Skeletal muscle tissue (tissue), 3 donors: ENCODE measurements at regions not wholly inside any gene's neighbourhood (a gene's known extent, or its start where the extent isn't known, plus 50 kb on each side); places are given as distances from the start of the nearest gene placed in this dataset.
"Not testable (repeated sequence)": the region's sequence is repeated elsewhere in the genome, so short reads cannot be mapped to it uniquely, and the experiment has no call there.

Source experiments
- H3K27ac ChIP-seq: one replicate; pipeline ENCODE4 v1.7.0; 2013; ENCODE audit warnings: mild to moderate bottlenecking, low read depth, low read length, inconsistent platforms
- H3K27me3 ChIP-seq, 3 donors: one replicate each; pipeline ENCODE4 v1.7.0; 2013; ENCODE audit warnings: low read length in 3 of 3; ENCODE audit not compliant: control insufficient read depth in 3 of 3, insufficient read depth in 3 of 3
- H3K36me3 ChIP-seq, 3 donors: one replicate each; pipeline ENCODE4 v1.7.0; 2013; ENCODE audit warnings: low read length in 3 of 3; ENCODE audit not compliant: control insufficient read depth in 3 of 3, insufficient read depth in 3 of 3
- H3K4me1 ChIP-seq, 3 donors: one replicate each; pipeline ENCODE4 v1.7.0; 2013; ENCODE audit warnings: low read length in 3 of 3, mild to moderate bottlenecking in 3 of 3; ENCODE audit not compliant: control insufficient read depth in 3 of 3, insufficient read depth in 3 of 3
- H3K4me3 ChIP-seq, 3 donors: one replicate each; pipeline ENCODE4 v1.7.0; 2013; ENCODE audit warnings: low read length in 3 of 3
- H3K9ac ChIP-seq, 3 donors: one replicate each; pipeline ENCODE4 v1.7.0; 2013; ENCODE audit warnings: low read length in 3 of 3, mild to moderate bottlenecking in 3 of 3, moderate library complexity in 2 of 3, low read depth in 1 of 3
- H3K9me3 ChIP-seq, 3 donors: one replicate each; pipeline ENCODE4 v1.7.0; 2013; ENCODE audit warnings: low read length in 3 of 3; ENCODE audit not compliant: control insufficient read depth in 3 of 3
- donor health status: Osteomylitis.

DNA sequence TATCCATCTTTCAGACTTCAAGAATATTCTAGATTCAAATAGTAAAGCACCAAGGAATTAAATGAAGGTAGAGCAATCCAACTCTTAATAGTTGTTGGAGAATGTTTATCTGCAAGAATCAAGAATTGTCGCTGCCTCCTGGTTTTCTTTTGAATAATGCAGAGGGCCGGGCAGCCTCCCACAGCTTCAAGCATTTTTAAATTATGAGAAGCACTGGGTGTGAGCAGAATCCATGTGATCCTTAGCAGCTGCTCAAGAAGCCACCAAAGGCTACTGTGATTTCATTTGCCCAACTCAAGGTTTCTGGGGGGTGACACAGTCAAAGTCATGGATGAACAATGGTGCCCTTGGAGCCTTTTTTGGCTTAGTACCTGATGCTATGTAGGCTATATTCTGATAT lies 374.9 kb downstream of the BCL2L11 start:
- not testable (repeated sequence) for H3K4me1 ChIP-seq, H3K36me3 ChIP-seq, H3K27me3 ChIP-seq, H3K4me3 ChIP-seq, H3K9ac ChIP-seq, H3K9me3 ChIP-seq
- peak overlapping the region; percentile 30 for H3K27ac ChIP-seq

DNA sequence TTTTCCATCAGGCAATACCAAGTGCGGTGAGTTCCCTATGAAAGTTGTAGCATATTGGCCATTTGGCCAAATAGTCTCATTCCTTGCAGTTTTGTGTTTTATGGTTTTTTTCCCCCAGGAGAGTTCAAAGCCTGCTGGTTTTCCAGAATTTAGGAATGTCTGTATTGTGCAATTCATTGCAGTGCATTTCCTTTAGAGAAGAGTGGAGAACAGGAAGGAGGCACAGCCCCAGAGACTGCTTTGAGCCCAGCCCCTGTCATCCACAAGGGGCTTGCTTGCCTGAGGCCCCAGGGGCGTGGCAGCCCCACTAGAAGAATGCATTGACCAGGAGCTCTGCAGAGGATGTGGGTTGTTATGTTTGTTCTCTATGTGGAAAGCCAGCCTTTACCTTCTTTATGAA lies 375.5 kb downstream of the BCL2L11 start:
- H3K9ac ChIP-seq, H3K4me3 ChIP-seq, H3K27ac ChIP-seq: not testable (repeated sequence)

DNA sequence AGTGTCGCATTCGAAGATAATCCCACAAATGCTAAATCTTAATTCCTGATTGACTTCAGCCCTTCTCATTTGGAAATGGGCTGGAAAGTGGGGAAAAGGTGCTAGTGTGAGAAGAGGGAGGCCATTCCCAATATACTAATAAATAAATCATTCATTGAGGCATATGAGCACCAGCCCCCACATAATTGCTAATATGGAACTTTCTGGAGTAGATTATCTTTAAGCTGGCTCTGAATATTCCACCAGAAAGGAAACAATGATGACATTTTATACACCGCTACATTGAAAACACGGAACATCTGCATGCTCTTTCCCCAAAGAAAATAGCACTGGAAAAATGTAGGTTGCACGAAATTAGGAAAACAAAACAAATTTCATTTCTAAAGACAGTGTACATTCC lies 376.1 kb downstream of the BCL2L11 start:
- H3K36me3 ChIP-seq, H3K27me3 ChIP-seq, H3K4me1 ChIP-seq, H3K27ac ChIP-seq, H3K9ac ChIP-seq, H3K4me3 ChIP-seq, H3K9me3 ChIP-seq: not testable (repeated sequence)

More for the DNA sequence above, 375.5 kb downstream of the BCL2L11 start:
- H3K4me1 ChIP-seq, H3K27me3 ChIP-seq, H3K36me3 ChIP-seq, H3K9me3 ChIP-seq: not testable (repeated sequence)

DNA sequence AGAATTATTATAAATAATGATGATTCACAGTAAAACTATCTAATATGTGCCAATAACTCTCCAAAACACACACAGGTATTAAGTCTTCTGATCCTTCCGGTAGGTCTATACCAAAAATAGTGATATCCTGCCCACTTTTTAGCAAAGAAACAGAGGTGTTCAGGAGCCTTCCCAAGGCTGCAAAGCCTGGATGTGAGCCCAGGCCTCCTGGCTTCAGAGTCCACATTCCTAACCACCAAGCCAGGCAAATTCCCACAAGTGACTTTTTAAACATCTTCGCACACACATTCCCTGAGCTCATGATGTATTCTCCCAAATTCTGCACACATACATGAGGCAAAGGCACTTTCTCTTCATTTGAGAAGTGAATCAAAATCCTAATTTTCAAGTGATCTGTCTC lies 376.6 kb downstream of the BCL2L11 start:
- H3K36me3 ChIP-seq, H3K9me3 ChIP-seq, H3K4me3 ChIP-seq, H3K4me1 ChIP-seq, H3K9ac ChIP-seq, H3K27me3 ChIP-seq, H3K27ac ChIP-seq: not testable (repeated sequence)

DNA sequence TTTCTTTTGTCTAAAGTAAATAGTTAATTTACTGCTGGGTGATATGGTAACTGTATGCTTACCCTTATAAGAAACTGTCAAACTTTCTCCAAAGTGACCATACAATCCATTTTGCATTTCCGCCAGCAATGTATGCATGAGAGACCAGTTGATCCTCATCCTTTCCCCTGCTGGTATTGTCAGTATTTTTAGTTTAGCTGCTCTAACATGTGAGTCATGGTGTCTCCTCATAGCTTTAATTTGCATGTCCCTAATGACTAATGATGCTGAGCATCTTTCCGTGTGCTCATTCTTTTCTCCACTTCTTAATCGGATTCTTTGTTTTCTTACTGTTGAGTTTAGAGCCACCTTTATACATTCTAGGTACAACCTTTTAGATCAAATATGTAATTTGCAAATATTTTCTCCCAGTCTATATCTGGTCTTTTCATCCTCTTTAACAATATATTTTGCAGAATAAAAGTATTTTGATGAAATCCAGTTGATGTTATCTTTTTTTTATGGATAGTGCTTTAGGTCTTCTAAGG lies 379.9 kb downstream of the BCL2L11 start:
- H3K27ac ChIP-seq, H3K36me3 ChIP-seq, H3K27me3 ChIP-seq, H3K9me3 ChIP-seq, H3K4me3 ChIP-seq, H3K4me1 ChIP-seq, H3K9ac ChIP-seq: not testable (repeated sequence)

DNA sequence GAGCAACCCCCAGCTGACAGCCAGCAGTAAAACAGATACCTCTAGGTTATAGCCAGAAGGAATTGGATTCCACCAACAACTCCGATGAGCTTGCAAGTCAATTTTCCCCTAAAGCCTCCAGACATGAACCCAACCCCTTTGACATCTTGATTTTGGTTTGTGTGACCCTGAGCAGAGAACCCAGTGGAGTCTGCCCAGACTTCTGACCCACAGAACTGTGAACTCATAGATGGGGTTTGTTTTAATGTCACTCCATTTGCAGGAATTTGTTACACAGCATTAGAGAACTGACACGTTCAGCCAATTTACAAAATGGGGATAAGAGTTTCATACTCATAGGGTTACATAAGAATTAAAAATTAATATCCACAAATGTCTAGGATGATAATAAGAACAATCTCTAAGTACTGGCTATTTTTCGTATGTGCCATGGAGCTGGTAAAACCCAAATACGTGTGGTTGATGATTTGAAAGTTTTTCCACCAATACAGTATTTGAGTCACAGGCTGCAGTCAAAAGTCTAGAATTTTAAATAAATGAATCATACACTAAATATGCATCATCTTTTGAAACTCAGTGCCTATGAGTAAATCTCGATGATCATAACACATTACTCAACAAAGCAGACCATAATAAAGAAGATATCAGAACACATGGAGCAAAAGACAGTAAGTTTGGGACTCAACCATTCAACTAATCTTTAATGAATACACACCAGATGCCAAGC lies 380.0 kb downstream of the ANAPC1 start:
- not testable (repeated sequence) for H3K27ac ChIP-seq, H3K4me1 ChIP-seq, H3K27me3 ChIP-seq, H3K36me3 ChIP-seq, H3K9ac ChIP-seq, H3K4me3 ChIP-seq, H3K9me3 ChIP-seq

DNA sequence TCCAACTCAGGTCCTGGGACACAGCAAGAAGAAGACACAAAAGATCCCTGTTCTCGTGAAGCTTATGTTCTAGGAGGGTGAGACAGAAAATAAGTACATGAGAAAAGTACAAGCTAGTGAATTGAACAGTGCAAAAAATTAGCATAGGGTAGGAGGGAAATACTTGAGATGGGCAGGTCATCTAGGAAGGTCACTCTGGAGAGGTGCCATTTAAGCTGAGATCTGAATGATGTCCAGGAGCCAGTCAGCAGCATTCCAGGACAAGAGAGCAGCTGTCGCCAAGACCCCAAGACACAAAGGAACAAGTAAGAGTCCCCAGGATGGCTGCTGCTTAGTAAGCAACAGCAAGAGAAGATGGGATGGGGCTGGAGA lies 379.4 kb downstream of the ANAPC1 start:
- not testable (repeated sequence) for H3K9ac ChIP-seq, H3K4me1 ChIP-seq, H3K9me3 ChIP-seq, H3K27ac ChIP-seq, H3K36me3 ChIP-seq, H3K27me3 ChIP-seq, H3K4me3 ChIP-seq

DNA sequence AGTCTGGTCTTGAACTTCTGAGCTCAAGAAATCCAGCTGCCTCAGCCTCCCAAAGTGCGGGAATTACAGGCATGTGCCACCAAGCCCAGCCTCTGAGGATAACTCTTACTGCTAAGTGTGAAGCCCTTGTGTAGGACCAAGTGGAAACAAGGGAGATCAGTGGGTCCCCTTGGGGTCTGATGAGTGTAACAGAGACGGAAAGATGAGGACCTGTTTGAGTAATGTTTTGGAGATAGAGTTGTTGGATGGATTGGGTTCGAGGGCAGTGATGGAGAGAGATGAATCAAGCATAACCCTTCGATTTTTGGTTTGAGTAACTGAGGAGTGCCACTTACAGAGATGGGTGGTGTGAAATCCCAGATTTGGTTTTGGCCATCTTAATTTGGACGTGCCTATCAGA lies 378.7 kb downstream of the ANAPC1 start:
- not testable (repeated sequence) for H3K27ac ChIP-seq, H3K9me3 ChIP-seq, H3K9ac ChIP-seq, H3K27me3 ChIP-seq, H3K4me3 ChIP-seq, H3K36me3 ChIP-seq, H3K4me1 ChIP-seq

DNA sequence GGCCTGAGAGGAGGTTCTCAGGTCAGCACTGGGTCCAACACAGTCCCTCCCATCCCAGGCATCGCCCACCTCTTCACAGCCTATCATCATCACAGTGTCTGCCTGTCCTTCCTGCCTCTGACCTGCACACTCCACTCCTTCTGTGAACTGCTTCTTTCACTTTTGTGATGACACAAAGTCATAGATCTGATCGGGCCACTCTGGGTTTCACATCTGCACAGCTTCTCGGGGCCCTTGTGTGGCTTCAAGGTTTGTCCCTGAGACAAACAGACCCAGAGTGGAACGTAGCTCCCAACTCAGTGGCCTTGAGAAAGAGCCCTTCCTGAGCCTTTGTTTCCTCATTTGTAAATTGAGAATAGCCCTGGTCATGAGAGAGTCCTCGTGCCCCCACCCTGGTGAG lies 377.1 kb downstream of the ANAPC1 start:
- not testable (repeated sequence) for H3K27ac ChIP-seq, H3K4me3 ChIP-seq, H3K9ac ChIP-seq, H3K4me1 ChIP-seq, H3K27me3 ChIP-seq, H3K36me3 ChIP-seq, H3K9me3 ChIP-seq

DNA sequence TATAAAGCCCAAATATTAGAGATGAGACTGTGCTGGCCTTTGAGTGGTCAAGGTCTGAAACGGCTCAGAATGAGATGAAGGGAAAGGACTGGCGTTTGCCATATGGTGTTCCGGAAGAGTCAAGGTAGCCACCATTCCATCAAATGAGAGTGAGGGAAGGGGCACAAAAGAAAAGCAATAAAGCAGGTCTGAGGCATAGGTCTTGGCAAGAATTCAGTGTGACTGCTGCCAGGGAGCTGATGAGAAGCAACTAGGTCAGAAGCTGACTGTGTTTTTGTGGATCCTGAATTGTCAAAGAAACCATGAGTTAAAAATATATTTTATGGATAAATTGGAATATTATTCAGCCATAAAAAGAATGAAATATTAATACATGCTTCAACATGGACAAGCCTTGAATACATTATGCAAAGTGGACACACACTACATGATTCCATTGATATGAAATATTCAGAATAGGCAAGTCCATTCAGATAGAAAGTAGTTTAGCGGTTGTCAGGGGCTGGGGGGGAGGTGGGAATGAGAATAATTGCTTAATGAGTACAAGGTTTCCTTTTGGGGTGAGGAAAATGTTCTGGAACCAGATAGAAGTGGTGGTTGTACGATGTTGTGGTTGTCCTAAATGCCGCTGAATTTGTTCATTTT lies 374.6 kb downstream of the ANAPC1 start:
- H3K36me3 ChIP-seq, H3K4me3 ChIP-seq, H3K9me3 ChIP-seq, H3K27me3 ChIP-seq, H3K4me1 ChIP-seq, H3K27ac ChIP-seq, H3K9ac ChIP-seq: not testable (repeated sequence)
